NOMO-1 (cell line): ENCODE measurements at regions not wholly inside any gene's neighbourhood (a gene's known extent, or its start where the extent isn't known, plus 50 kb on each side); places are given as distances from the start of the nearest gene placed in this dataset.

Experiments
- DNase-seq, 2 experiments: peaks; one replicate each; lab custom pipeline; 2025; ENCODE audit not compliant: unreplicated experiment in 2 of 2; lab: John Stamatoyannopoulos, UW

DNA sequence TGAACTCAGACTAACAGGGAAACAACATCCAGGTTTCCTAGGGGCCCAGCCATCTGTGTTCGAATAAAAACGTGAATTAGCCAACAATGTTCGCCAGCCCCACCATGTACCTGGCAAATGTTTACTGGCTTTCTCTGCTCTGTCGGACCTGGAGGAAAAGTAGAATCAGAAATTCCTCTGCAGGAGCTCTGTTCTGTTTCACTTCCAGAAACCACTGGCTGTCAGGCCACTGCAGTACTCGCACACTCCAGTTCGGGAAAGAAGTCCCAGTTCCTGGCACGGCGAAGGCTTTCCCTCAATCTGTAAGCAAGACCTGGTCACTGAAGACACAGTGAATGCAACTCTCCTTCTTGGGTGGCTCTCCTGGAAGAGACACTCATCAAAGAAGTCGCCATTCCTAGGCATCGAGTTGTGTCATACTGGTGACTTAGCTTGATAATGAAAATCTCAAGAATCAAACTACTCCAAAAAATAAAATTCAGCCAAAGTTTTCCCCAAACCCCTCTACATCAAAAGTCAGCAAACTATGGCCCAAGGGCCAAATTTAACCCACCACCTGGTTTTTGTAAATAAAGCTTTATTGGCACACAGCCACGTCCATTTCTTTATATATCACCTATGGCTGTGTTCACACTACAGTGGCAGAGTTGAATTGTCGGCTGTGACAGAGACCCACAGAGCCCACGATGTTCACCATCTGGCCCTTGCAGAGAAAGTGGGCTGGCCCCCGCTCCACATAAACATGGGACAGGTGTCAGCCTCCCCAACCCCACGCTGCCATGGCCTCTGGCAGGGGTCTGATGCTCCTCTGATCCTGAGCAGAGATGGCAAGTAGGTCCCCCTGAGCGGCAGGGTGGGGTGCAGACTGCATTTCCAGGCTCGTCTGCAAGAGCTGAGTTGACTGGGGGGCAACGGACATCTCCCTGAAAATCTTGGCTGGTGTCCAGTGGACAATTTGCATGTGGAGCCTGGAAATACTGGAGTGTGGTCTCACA is 189.2 kb upstream of the DIO3 start:
- DNase-seq, result no peak

DNA sequence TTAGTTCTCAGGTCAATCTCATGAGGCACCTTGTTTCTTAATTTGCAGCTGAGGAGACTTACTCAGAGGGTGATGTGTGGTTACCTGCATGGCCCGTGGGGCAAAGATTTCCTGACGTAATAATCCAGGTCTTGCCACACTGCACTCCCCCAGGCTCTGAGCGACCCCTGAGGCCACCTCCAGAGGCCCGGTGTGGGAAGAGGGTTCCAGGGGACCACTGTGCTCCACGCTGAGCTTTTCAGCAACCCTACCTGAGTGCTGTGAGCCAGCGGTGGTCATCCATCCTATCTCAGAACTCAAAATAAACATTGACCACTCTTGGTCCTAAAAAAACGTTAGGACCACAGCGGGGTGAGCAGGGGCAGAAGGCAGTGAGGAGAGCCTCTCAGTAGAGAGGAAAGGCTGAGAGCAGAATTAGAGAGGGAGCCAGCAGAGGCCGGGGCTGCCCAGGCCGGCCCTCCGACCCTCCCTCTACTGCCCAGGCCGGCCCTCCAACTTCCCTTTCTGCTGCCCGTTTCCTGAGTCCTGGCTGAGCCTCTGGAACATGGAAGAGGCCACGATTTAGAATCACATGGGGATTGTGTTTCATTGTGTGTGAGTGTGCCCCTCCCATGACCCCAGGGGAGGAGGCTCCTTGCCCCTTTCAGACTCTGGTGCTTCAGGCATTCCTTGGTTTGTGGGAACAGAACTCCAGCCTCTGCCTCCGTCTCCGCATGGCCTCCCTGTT is 188.2 kb upstream of the DIO3 start:
- DNase-seq, result no peak

DNA sequence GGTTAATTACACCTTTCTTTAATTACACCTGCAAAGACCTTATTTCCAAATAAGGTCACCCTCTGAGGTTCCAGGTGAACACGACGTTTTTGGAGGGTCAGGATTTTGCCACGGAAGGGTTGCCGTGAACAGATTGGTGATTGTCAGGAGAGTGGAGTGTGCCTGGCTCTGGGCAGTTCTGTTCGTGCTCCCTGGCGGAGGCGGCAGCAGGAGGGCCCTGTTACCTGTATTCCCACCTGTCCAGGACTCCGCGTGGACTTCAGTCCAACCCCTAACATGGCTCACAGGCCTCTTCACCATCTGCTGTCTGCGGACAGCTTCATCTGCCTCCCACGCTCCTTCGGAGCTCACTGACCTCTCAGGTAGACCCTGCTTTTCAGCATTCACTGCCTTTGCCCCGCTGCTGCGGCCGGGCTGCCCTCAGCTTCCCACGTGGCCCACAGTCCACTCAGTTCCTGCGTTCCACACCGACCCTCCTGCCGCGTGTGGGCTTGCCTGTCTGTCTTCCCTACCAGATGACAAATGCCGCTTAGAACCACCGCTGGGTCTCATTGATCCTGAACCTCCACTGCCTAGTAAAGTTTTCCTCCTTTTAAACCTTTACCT is 187.5 kb upstream of the DIO3 start:
- DNase-seq, result no peak

DNA sequence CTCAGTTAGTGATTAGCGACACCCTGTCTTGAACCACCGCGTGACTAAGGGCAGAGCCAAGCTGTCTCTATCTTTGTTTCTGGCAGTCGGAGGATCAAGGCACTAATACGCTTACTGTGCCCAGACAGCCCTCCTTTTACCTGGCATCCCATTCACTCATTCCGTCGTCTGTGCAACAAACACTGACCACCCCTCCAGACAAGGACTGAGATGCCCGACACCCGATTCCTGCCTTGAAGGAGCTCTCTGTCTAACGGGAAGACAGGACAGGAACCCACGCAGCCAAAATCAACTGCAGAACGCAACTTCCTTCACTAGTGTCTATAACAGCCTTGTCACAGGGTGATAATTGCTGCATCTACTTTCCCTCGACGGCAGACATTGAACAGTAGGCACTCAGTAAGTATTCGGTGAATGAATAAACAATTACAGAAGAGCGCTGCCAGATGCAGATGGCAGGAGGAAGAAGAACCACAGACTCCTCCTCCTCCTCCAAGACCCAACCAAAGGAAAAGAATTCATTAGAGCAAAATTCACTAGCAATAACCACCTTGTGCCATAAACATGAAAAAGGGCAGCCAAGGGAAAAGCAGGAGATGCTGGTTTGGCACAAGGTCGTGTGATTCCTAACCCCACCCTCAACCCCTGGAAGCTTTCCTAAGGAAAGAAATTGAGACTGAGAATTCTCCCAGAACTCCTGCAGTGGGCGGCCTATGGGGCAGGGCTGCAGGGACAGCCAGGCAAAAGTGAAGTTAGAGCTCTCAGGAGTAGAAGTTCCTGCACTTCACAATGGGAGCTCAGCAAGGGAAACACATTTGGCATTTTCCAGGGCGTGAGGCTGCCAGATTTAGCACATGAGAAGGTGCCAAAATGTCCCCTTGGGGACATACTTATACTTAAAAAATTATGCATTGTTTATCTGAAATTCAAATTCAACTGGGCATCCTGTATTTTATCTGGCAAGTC is 186.6 kb upstream of the DIO3 start:
- no peak for DNase-seq

DNA sequence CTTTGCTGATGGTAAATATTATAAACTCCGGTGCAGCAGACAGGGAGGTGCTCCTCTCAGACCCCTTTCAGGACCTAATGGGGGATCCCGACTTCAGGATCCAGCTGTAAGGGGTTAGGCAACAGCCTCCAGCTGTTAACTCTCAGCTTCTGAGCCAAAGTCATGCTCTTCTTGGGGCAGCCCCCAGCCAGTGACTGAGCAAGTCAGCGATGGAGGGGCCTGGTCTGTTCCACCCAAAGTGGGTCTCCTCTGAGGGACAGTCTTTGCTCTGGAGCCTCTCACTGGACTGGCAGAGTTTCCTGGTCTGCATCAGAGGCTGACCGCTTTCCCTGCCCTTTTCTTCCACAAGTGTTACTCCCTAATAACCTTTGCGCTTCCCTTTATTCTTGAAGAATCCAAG is 184.2 kb upstream of the DIO3 start:
- no peak for DNase-seq

DNA sequence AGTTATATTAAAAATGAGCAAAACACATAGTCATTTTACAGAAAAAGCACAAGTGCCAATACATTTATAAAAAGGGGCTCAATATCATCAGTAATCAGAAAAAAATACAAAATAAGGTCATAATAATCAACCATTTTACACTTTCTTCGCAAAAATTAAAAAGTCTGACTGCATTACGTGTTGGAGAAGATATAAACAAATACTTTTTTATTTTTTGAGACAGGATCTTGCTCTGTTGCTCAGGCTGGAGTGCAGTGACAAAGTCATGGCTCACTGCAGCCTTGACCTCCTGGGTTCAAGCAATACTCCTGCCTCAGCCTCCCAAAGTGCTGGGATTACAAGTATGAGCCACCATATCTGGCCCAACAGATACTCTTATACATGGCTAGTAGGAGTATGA is 181.5 kb upstream of the DIO3 start:
- no peak for DNase-seq

DNA sequence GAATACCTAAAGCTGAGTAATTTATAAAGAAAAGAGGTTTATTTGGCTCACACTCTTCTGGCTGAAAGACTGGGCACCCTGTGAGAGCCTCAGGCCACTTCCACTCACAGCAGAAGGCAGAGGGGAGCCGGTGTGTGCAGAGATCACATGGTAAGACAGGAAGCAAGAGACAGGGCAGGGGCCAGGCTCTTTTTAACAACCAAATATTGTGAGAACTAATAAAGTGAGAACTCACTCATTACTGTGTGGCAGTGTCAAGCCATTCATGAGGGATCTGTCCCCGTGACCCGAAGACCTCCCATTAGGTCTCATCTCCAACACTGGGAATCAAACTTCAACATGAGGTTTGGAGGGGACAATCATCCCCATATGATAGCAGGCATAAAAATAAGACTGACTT is 180.8 kb upstream of the DIO3 start:
- no peak for DNase-seq

DNA sequence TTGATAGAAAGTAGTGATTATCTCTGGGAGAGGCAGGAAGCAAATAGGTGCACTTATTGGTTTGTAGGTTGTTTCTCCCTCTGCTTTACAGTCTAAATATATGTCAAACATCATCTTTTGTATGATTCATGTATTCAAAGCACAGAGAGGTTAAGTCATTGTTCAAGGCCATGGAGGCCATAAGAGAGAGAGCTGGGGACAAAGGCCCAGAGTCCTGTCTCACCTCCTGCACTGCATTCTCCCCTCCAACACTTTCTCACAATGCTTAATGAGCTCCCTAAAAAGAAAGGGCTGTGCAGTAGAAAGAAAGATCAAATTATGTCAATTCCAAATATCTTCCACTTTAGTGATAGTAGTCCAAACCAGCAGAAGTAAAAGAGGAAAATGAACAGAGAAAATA is 180.4 kb upstream of the DIO3 start:
- no peak for DNase-seq

DNA sequence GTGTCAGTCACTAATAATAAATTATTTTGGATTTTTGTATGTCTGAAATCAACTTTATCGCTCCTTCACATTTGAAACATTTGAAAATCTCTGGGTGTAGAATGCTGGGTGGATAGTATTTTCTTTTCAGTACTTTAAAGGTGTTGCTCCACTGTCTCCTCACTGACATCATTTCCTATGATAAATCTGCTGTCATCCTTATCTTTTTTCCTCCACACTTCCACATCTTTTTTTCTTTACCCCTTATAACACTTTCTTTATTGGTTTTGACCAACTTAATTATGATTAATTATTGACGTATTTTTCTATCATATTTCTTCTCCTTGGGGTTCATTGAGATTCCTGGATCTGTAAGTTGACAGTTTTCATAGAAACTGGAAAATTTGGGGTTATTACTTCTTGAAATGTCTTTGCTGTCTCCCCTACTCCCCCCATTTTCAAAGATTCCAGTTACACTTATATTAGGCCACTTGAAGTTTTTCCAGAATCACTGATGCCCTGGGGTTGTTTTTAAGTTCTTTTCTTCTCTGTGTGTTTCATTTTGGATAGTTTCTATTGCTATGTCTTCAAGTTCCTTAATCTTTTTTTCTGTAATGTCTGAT is 177.5 kb upstream of the DIO3 start:
- DNase-seq, result no peak

DNA sequence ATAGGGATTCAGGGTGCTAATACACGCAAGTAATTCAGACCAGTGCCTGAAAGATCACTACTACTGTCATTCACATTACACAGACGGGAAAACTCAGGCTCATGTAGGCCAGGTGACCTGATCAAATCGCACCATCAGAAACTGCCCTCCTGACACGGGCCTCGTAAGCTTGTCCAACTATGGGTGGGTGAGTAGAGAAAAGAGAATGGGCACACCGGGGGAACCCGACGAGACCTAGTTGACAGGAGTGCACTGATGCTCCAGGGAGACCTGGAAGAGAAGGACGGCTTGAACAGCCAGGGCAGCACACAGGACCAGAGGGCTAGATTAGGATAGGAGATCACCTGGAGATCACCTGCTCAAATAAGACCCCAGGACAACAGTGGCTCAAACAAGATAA is 166.9 kb upstream of the DIO3 start:
- DNase-seq, result no peak

DNA sequence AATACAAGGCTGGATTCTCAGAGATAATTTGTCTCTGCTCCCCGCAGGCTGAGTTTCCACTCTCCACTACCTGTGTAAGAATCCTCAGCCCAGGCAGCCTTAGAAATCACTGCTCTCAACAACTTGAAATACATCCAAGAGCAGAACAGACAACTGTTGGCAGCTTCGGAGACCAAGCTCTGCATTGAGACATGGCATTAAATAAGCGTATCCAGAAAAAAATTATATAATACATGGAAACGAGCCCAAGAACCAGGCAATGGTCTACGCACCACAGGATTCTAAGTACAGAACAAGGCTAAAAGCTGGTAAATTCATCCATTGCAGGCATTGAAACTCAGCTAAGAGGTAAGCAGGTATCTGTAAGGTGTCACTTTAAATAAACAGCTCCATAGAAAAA is 165.5 kb upstream of the DIO3 start:
- no peak for DNase-seq

DNA sequence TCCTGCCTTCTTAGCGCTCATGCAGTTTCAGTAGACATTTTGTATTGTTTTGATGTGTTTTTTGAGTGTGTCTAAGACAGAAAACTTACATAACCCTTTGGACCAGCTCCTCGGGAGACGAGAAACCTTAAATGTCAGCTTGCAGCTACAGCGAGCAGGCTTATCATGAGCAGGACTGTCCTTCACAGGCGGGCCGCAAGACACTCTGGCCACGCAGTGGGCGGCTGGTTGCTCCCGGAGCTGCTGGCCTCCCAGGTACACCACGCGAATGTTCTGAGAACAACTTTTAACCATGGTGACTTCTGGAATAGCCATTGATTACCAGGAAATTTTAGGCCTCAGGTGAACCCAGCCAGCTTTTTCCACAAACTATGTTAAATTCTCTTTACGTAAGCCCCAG is 164.1 kb upstream of the DIO3 start:
- no peak for DNase-seq

DNA sequence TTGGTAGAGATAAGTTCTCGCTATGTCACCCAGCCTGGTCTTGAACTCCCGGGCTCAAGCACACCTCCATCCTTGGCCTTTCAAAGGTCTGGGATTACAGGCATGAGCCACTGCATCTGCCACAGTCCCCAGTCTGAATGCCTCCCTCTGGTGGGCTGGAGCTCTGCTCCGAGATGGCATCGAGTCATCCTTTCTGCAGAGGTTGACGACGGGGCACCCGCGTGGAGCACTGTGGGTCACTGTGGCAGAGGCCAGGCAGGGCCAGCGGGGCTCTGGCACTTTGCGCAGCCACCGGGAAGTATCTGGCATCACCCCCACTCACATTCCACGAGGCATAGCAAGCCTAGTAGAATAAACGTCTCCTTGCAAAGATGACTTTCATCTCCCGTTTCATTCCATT is 163.3 kb upstream of the DIO3 start:
- no peak for DNase-seq

DNA sequence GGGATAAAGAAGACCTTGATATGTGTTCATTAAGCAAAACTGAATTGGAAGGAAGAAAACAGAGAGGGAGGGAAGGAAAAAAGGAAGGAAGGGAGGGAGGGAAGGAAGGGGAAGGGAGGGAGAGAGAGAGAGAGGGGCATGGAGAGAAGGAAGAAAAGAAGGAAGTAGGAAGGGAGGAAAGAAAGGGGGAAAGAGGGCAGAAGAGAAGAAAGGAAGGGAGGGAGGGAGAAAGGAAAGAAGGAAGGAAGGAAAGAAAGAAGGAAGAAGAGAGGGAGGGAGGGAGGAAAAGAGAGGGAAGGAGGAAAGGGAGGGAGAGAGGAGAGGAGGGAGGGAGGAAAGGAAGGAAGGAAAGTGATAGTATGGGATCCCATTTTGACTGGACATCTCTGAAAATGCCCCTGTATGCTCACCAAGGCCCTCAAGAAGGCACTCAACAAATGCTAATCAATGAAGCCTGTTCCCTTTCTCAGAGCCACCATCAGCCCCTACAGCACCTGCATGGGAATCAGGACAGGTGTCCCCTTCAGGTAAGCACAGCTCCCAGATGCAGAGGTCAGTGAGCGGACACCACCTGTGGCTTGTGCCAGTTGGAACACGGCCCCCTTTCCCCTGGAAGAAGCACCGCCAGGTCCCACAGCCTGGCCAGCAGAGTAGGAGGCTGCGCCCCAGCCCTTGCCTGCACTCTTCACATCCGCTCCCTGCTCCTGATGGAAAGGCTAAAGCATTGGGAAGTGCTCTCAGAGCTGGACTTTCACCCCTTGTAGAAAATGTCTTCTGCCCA is 161.4 kb upstream of the DIO3 start:
- DNase-seq, result no peak

DNA sequence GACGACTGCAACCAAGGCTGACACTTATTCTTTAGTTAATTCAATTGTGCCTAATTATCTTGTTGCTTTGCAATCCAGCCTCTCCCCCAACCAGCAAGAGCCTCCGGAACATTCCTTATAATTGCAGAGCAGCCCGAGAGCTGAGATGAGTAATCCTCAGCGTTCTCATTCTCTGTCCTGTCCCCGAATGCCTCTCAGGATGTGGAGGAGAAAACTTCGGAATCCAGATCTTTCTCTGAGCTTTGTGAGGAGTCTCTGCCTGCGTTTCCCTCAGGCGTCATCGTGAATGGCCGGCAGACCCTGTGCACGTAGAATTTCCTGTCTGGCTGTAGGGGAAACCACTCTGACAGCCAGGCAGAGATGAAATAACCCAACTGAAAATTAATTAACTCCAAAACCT is 160.5 kb upstream of the DIO3 start:
- DNase-seq, result no peak

DNA sequence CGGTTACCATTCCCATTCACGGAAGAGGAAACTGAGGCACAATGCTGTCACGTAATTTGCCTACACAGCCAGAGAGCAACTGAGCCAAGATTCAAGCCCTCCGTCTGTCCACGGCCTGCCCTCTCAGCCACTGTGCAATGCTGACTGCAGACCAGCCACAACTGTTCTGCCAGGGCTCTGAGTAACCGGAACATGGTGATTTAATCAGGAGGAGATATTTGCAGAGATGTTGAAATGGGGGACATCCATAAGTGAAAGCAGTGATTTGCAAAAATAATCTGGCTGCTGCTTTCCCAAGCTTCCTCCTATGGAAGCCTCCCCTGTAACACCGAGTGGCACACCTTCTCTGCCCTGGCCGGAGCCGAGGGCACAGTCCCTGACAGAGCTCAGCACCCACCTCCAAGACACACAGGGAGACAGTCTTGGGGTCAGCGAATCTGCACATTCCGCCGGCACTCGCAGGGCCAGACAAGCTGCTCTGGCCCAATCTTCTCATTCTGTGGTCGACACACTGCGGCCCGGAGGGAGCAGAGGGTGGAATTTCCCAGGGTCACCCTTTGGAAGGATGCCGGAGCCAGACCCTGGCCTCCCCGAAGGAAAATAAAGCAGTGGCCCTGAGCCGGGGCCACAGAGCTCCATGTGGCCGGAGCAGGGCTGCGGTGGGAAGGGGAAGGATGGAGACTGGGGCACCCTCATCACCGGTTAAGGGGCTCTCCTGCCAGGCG is 158.2 kb upstream of the DIO3 start:
- DNase-seq, result no peak

DNA sequence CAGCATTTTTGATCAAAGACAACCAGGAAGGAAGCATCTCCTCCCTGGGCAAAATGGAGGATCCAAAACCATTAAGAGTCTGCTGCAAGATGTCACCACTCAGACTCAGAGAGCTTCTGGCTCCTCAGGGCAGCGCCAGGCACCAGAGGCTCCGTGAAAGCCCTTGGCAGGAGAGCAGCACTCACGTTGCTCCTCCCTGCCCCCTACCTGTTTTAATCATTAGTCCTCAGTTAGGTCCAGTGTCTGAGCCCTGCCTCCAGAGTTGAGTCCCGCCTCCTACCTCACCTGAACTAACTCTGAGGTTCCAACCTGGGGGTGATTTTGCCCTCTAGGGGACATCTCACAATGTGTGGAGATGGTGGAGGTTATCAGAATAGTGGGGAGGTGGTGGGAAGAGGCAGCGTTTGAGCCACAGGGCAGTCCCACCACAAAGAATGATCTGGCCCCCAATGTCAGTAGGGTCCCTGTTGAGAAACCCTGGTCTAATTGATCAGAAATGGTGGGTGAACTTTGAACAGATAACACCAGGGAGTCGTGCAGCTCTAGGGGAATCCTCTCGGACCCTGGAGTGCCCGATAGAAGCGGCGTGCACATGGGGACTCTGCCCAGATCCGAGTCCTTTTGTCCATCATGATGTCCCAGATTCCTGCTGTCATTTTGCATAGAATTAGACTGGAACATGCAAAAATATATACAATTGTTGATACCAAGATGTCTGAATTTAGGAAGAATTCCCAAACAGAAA is 156.7 kb upstream of the DIO3 start:
- DNase-seq, result no peak
